HEK293T (cell line): ENCODE measurements at regions not wholly inside any gene's neighbourhood (a gene's known extent, or its start where the extent isn't known, plus 50 kb on each side); places are given as distances from the start of the nearest gene placed in this dataset.

Source experiments
- CTCF ChIA-PET: fragments of 350-600 bp; formaldehyde crosslinking; extraction: SDS; loops from one replicate; lab custom pipeline; 2021; ENCODE audit warnings: antibody characterized with exemption, inconsistent platforms; lab: Yijun Ruan, JAX
- POLR2A ChIA-PET: fragments of 350-600 bp; formaldehyde crosslinking; extraction: SDS; loops from one replicate; lab custom pipeline; 2020; ENCODE audit warnings: antibody characterized with exemption, inconsistent platforms; lab: Yijun Ruan, JAX
- DNase-seq: peaks from one replicate; pipeline ENCODE4 v3.0.0; 2012; ENCODE audit warnings: mixed read lengths; ENCODE audit errors: extremely low spot score
- ARNT ChIP-seq: fragments of 450-650 bp; IDR thresholded peaks from 2 replicates; pipeline ENCODE4 v1.6.1; 2017; ENCODE audit warnings: mild to moderate bottlenecking
- BHLHE40 ChIP-seq: fragments of 450-650 bp; IDR thresholded peaks from 2 replicates; pipeline ENCODE4 v1.6.1; 2016; ENCODE audit warnings: mild to moderate bottlenecking, moderate library complexity, borderline replicate concordance
- CTBP1 ChIP-seq: fragments of 450-650 bp; IDR thresholded peaks from 2 replicates; pipeline ENCODE4 v1.6.1; 2016; ENCODE audit warnings: borderline replicate concordance
- ELF4 ChIP-seq: fragments of 450-650 bp; IDR thresholded peaks from 2 replicates; pipeline ENCODE4 v1.6.1; 2017; ENCODE audit warnings: antibody characterized with exemption
- FOXA1 ChIP-seq: fragments of 450-650 bp; IDR thresholded peaks from 2 replicates; pipeline ENCODE4 v1.6.1; 2016; ENCODE audit warnings: mild to moderate bottlenecking
- FOXK2 ChIP-seq: fragments of 450-650 bp; IDR thresholded peaks from 2 replicates; pipeline ENCODE4 v1.6.1; 2016; ENCODE audit warnings: mild to moderate bottlenecking
- FOXM1 ChIP-seq: fragments of 450-650 bp; IDR thresholded peaks from 2 replicates; pipeline ENCODE4 v1.6.1; 2017; ENCODE audit warnings: mild to moderate bottlenecking, borderline replicate concordance
- HDGF ChIP-seq: fragments of 450-650 bp; IDR thresholded peaks from 2 replicates; pipeline ENCODE4 v1.6.1; 2017; ENCODE audit warnings: antibody characterized with exemption, borderline replicate concordance
- L3MBTL2 ChIP-seq: fragments of 450-650 bp; conservative IDR thresholded peaks from 2 replicates; pipeline ENCODE4 v1.6.1; 2016; ENCODE audit warnings: mild to moderate bottlenecking
- LEF1 ChIP-seq: fragments of 450-650 bp; IDR thresholded peaks from 2 replicates; pipeline ENCODE4 v1.6.1; 2017; ENCODE audit warnings: mild to moderate bottlenecking, borderline replicate concordance
- NFRKB ChIP-seq: fragments of 450-650 bp; IDR thresholded peaks from 2 replicates; pipeline ENCODE4 v1.6.1; 2016; ENCODE audit warnings: mild to moderate bottlenecking, moderate library complexity
- PKNOX1 ChIP-seq: fragments of 450-650 bp; IDR thresholded peaks from 2 replicates; pipeline ENCODE4 v1.6.1; 2016
- SP1 ChIP-seq: fragments of 450-650 bp; IDR thresholded peaks from 2 replicates; pipeline ENCODE4 v1.6.1; 2017
- SUZ12 ChIP-seq: fragments of 450-650 bp; IDR thresholded peaks from 2 replicates; pipeline ENCODE4 v1.6.1; 2016; ENCODE audit warnings: mild to moderate bottlenecking
- TARDBP ChIP-seq: fragments of 450-650 bp; IDR thresholded peaks from 2 replicates; pipeline ENCODE4 v1.6.1; 2016
- ZNF384 ChIP-seq: fragments of 450-650 bp; IDR thresholded peaks from 2 replicates; pipeline ENCODE4 v1.6.1; 2016

DNA sequence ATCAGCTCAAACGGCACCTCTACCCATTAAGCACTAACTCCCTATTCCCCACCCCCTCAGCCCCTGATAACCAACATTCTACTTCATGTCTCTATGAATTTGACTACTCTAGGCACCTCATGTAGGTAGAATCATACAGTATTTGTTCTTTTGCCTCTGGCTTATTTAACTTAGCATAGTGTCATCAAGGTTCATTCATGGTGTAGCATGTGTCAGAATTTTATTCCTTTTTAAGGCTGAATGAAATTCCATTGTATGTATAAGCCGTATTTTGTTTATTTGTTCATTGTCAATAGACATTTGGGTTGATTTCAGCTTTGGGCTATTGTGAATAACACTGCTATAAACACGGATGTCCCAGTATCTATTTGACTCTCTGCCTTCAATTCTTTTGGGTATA is 794.9 kb upstream of the SOX9 start:
- TF ChIP-seq HDGF, result no peak
- TF ChIP-seq FOXM1, result no peak
- no peak for TF ChIP-seq BHLHE40
- TF ChIP-seq TARDBP, result no peak
- TF ChIP-seq PKNOX1, result no peak
- TF ChIP-seq SP1, result no peak
- TF ChIP-seq FOXK2, result no peak
- no peak for TF ChIP-seq SUZ12
- TF ChIP-seq NFRKB, result no peak
- no peak for TF ChIP-seq ARNT
- no peak for TF ChIP-seq LEF1
- TF ChIP-seq ZNF384, result no peak
- no peak for TF ChIP-seq CTBP1
- no peak for TF ChIP-seq ELF4
- no peak for TF ChIP-seq FOXA1
- TF ChIP-seq L3MBTL2, result no peak
- CTCF ChIA-PET, result no interaction called here
- DNase-seq, result no peak
- POLR2A ChIA-PET, result no interaction called here

DNA sequence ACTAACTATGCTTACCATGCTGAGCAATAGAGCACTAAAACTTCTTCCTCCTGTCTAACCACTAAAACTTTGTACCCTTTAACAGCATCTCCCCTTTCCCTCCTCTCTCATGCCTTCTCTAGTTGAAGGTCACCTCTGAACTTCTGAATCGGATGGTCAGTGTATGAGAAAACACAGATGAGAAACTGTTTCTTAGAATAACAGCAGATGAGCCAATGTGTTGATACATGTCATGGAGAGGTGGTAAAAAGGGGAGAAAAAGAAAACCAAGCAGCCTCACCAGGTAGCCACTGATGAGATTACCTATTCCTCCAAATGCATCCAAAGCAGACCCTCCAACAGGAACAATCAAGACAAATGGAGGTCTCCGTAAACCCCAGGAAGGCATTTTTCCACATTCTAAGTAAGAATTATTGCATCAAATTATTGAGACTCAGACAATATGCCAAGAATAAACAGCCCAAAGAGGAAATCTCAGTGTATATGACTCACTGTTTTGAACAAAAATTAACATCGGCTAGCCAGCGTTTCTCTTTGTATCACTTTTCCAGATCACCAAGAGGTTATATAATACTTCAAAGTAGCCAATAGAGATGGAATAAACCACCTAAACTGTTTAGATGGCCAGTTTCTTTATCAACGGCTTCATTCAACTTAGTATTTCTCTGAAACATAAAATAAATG is 793.3 kb upstream of the SOX9 start:
- no peak for TF ChIP-seq FOXA1
- no peak for TF ChIP-seq PKNOX1
- no peak for TF ChIP-seq BHLHE40
- TF ChIP-seq NFRKB, result no peak
- no peak for TF ChIP-seq TARDBP
- no peak for TF ChIP-seq SP1
- no peak for TF ChIP-seq FOXM1
- TF ChIP-seq HDGF, result no peak
- no peak for TF ChIP-seq LEF1
- TF ChIP-seq FOXK2, result no peak
- TF ChIP-seq CTBP1, result no peak
- TF ChIP-seq ZNF384, result no peak
- no peak for TF ChIP-seq L3MBTL2
- TF ChIP-seq ARNT, result no peak
- no peak for TF ChIP-seq ELF4
- TF ChIP-seq SUZ12, result no peak
- DNase-seq, result no peak
- ChIA-PET CTCF (no interaction called here), POLR2A (no interaction called here)

GRCh38 chr17:71329310-71330098 is 791.3 kb upstream of the SOX9 start:
- no peak for TF ChIP-seq PKNOX1
- no peak for TF ChIP-seq ELF4
- TF ChIP-seq SUZ12, result no peak
- no peak for TF ChIP-seq CTBP1
- no peak for TF ChIP-seq NFRKB
- TF ChIP-seq ARNT, result no peak
- TF ChIP-seq FOXK2, result no peak
- no peak for TF ChIP-seq LEF1
- TF ChIP-seq HDGF, result no peak
- TF ChIP-seq SP1, result no peak
- TF ChIP-seq TARDBP, result no peak
- no peak for TF ChIP-seq L3MBTL2
- no peak for TF ChIP-seq BHLHE40
- TF ChIP-seq ZNF384, result no peak
- TF ChIP-seq FOXM1, result no peak
- DNase-seq, result no peak
- POLR2A ChIA-PET, result no interaction called here
- CTCF ChIA-PET, result no interaction called here

DNA sequence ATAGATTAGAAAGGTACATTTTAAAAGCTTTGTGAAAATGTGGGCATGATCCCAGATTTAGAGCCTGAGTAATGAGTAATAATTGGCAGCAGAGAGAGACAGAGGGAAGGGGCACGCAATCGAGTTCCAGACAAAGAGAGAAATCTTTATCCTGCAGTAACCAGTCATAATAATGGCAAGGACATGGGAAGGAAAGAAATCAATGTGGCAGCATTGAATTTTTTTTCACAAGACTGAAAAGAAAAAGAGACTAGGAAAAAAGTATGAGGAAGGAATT is 790.8 kb upstream of the SOX9 start:
- TF ChIP-seq SP1 (no peak), CTBP1 (no peak), TARDBP (no peak), NFRKB (no peak), HDGF (no peak), BHLHE40 (no peak), PKNOX1 (no peak), FOXK2 (no peak), ARNT (no peak), FOXM1 (no peak), FOXA1 (no peak), L3MBTL2 (no peak), SUZ12 (no peak)
- no peak for DNase-seq
- ChIA-PET POLR2A (no interaction called here), CTCF (no interaction called here)

GRCh38 chr17:71331754-71332325 is 789.0 kb upstream of the SOX9 start:
- TF ChIP-seq FOXK2, result no peak
- no peak for TF ChIP-seq FOXM1
- no peak for TF ChIP-seq PKNOX1
- DNase-seq, result no peak
- CTCF ChIA-PET, result no interaction called here
- POLR2A ChIA-PET, result no interaction called here
